Heart left ventricle (tissue), 16 donors: ENCODE measurements at regions not wholly inside any gene's neighbourhood (a gene's known extent, or its start where the extent isn't known, plus 50 kb on each side); places are given as distances from the start of the nearest gene placed in this dataset.
A peak's percentile ranks its signal among the peaks of the same experiment; 100 is the strongest.
"Not testable (repeated sequence)": the region's sequence is repeated elsewhere in the genome, so short reads cannot be mapped to it uniquely, and the experiment has no call there.

ENCODE experiments used
- ATAC-seq, 4 donors: fragments of 200-7000 bp; cut with Tn5 transposase; one replicate each; pipeline ENCODE4 v1.9.1; 2020 to 2022; ENCODE audit warnings: moderate library complexity in 4 of 4, mild to moderate bottlenecking in 3 of 4, moderate number of reproducible peaks in 1 of 4
- DNase-seq, 5 donors: peaks; one replicate each; pipeline ENCODE4 v3.0.0-alpha.2; 2020
- H3K27ac ChIP-seq, 12 donors: fragments of 200-600 bp; sonication (generic) in 4 of 12; one replicate each; pipeline versions ENCODE4 v1.5.0 to v1.8.0; 2016 to 2022; ENCODE audit warnings: mild to moderate bottlenecking in 2 of 12
- H3K27me3 ChIP-seq, 9 donors: fragments of 200-600 bp; sonication (generic) in 2 of 9; one replicate each; pipeline versions ENCODE4 v1.5.1 to v1.8.0; 2016 to 2022; ENCODE audit warnings: mild to moderate bottlenecking in 3 of 9
- H3K36me3 ChIP-seq, 9 donors: fragments of 200-600 bp; sonication (generic) in 2 of 9; one replicate each; pipeline versions ENCODE4 v1.5.0 to v1.8.0; 2018 to 2022; ENCODE audit warnings: mild to moderate bottlenecking in 2 of 9
- H3K4me1 ChIP-seq, 12 donors: fragments of 200-600 bp; sonication (generic) in 4 of 12; one replicate each; pipeline versions ENCODE4 v1.5.0 to v1.8.0; 2016 to 2022; ENCODE audit warnings: mild to moderate bottlenecking in 3 of 12
- H3K4me3 ChIP-seq, 12 donors: fragments of 200-600 bp; sonication (generic) in 4 of 12; one replicate each; pipeline versions ENCODE4 v1.5.0 to v1.8.0; 2017 to 2022; ENCODE audit warnings: mild to moderate bottlenecking in 9 of 12, moderate library complexity in 4 of 12
- H3K9me3 ChIP-seq, 12 donors: fragments of 200-600 bp; sonication (generic) in 4 of 12; one replicate each; pipeline versions ENCODE4 v1.5.0 to v1.8.0; 2016 to 2022; ENCODE audit warnings: mild to moderate bottlenecking in 1 of 12
- POLR2A ChIP-seq, 2 donors: fragments of 450-650 bp; IDR thresholded peaks; one replicate each; pipeline ENCODE4 v1.6.1; 2017; ENCODE audit warnings: antibody characterized with exemption in 2 of 2, mild to moderate bottlenecking in 2 of 2, moderate library complexity in 2 of 2
- WGBS, 4 donors: extraction: QIAGEN DNeasy Blood & Tissue Kit in 2 of 4; methylation state at CpG; one replicate each; pipeline versions ENCODE4 v1.1.5 to v1.1.7; 2013 to 2018; 5-methylcytosine and 5-hydroxymethylcytosine counted together
- intact Hi-C, 10 donors: fragments of 100-400 bp; cut with DNase I; formaldehyde crosslinking; loops; one replicate each; pipeline versions ENCODE4 v1.11.1 to v1.14.2; 2022
- TF ChIP-seq, protein P1 (sequence below), 12 donors: fragments of 200-600 bp; sonication (generic) in 4 of 12; IDR thresholded peaks; one replicate each; pipeline versions ENCODE4 v1.5.0 to v1.8.0; 2018 to 2022; ENCODE audit warnings: antibody characterized with exemption in 12 of 12, mild to moderate bottlenecking in 5 of 12
- donor health status: ischemic (EF 13 %, LVEDD 7.1; RV severe dilation, severe dysfunction).
- donor health status: healthy with polysubstance abuse.
- donor health status: DM: no; HTN: yes; CAD: no.
- donor health status: DM: no; HTN: no; CAD: no.
- donor health status: ischemic (EF 25% LVEDD 6.9; RV normal size, moderate dysfunction).
- donor health status: ischemic (EF 25% LVEDD 5.7; RV mildly dilated, moderate dysfunction).
- donor health status: healthy.
- donor health status: DM: yes; HTN: yes; CAD: no.
- donor health status: ischemic (EF 35%, LVEDD 5.7; RV mildly dilated, moderate dysfunction).
- donor health status: nonischemic (EF 11% LVEDD 7.7; RV severe dilation, severe dysfunction).
- donor health status: DM: yes; HTN: yes; CAD: no.
- donor health status: PGD.
- donor health status: ischemic (EF 29% LVEDD 5.4; RV normal size, mild dysfunction).
- donor health status: nonischemic (EF 23%, LVEDD 6.1; RV moderate dilation, normal function).

DNA sequence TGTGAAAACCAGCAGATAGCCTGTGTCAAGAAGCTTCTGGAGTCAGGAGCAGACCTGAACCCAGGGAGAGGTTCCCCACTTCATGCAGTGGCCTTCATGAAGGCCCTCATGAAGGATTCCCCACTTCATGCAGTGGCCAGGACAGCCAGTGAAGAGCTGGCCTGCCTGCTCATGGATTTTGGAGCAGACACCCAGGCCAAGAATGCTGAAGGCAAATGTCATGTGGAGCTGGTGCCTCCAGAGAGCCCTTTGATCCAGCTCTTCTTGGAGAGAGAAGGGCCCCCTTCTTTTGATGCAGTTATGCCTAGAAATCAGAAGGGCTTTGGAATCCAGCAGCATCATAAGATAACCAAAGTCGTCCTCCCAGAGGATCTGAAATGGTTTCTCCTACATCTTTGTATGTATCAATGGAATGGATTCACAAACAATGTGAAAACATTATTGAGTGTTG is 103.9 kb upstream of the CHD2 start:
- H3K36me3 ChIP-seq, result no peaks in the 10 kb centered on the region
- no peak overlapping the region for H3K27ac ChIP-seq
- H3K27me3 ChIP-seq, result no peaks in the 10 kb centered on the region
- peaks cover 0 to 9% (median 3%) of the 10 kb centered on the region in 12 donors for H3K4me1 ChIP-seq
- DNase-seq (no peak), ATAC-seq (no peak)
- peaks cover 0 to 4% (median 0%) of the 10 kb centered on the region in 12 donors for H3K9me3 ChIP-seq
- H3K4me3 ChIP-seq, result no peak overlapping the region
- WGBS, 4 donors, result 44 to 73% (median 60%) methylated on average over 1 of the region's 1 CpG
- TF ChIP-seq, protein P1, sequence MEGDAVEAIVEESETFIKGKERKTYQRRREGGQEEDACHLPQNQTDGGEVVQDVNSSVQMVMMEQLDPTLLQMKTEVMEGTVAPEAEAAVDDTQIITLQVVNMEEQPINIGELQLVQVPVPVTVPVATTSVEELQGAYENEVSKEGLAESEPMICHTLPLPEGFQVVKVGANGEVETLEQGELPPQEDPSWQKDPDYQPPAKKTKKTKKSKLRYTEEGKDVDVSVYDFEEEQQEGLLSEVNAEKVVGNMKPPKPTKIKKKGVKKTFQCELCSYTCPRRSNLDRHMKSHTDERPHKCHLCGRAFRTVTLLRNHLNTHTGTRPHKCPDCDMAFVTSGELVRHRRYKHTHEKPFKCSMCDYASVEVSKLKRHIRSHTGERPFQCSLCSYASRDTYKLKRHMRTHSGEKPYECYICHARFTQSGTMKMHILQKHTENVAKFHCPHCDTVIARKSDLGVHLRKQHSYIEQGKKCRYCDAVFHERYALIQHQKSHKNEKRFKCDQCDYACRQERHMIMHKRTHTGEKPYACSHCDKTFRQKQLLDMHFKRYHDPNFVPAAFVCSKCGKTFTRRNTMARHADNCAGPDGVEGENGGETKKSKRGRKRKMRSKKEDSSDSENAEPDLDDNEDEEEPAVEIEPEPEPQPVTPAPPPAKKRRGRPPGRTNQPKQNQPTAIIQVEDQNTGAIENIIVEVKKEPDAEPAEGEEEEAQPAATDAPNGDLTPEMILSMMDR (IDR thresholded peaks at IDR 0.05), result no peak
- TF ChIP-seq POLR2A (IDR thresholded peaks at IDR 0.05), result no peak
- intact Hi-C loops, result loop anchor here in 7 of 10 donors (5.0 to 10.0 kb wide), 8 partner anchors 126 to 1329 kb away; no protein-coding TSS in a partner anchor

DNA sequence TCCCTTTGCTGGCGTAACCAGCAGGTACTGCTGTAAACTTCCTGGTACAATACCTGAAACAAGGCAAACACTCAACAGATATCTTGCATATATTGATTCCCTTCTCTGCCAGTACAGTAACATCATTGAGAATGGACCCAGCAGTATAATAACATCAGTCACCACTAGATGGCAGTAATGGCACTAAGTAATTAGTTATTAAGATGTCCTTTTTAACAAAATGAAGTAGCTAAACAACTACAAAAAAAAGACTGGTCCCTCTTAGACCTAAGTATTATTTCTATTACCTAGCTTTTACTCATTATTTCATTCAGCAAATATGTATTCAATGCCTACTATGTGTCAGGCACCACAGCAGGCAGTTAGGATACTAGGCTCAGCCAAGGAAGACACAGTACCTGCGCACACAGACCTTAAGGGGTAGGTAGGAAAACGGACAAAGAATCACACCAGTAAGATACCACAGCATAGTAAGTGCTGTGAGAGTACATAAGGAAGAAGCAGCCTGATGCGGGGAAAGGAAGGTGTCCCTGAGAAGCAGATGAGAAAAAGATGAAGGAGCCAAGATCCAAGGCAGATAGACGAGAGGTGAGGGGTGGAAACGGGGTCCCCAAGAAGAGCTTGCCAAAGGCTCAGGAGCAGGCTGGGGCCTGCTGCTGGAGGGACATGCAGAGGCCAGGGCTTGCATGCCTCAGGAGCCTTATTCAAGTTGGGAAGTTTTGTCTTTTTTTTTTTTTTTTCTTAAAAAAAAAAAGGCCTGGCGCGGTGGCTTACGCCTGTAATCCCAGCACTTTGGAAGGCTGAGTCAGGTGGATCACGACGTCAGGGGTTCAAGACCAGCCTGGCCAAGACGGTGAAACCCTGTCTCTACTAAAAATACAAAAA is 102.7 kb upstream of the CHD2 start:
- 72 to 80% (median 75%) methylated on average over 12 of the region's 12 CpGs for WGBS, 4 donors
- no peaks in the 10 kb centered on the region for H3K27me3 ChIP-seq
- peaks cover 0 to 4% (median 0%) of the 10 kb centered on the region in 12 donors for H3K9me3 ChIP-seq
- no peaks in the 10 kb centered on the region for H3K36me3 ChIP-seq
- H3K27ac ChIP-seq, result peak overlapping the region in 5 of 12 donors; percentile 4 to 40 (median 35)
- intact Hi-C loops, result loop anchor here in 8 of 10 donors (1.0 to 10.0 kb wide), 9 partner anchors 121 to 1327 kb away; no protein-coding TSS in a partner anchor
- ATAC-seq, result peak in 3 of 4 donors; percentile 60 to 71 (median 62)
- no peak for DNase-seq
- H3K4me3 ChIP-seq, result no peak overlapping the region
- H3K4me1 ChIP-seq, result peaks cover 0 to 18% (median 6%) of the 10 kb centered on the region in 12 donors
- TF ChIP-seq POLR2A (IDR thresholded peaks at IDR 0.05), result no peak
- TF ChIP-seq, protein P1 (IDR thresholded peaks at IDR 0.05), result peak; percentile 71 to 87 (median 78)

DNA sequence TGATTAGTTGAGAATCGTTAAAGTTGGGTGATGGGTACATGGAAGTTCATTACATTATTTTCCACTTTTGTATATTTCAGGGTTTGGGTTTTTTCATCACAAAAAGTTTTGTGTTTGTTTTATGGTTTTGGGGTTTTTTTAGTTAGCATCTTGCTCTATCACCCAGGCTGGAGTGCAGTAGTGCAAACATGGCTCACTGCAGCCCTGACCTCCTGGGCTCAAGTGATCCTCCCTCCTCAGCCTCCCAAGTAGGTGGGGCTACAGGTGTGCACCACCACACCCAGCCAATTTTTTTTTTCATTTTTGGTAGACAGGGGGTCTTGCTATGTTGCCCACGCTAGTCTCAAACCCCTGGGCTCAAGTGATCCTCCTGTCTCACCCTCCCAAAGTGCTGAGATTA is 100.1 kb upstream of the CHD2 start:
- H3K27ac ChIP-seq, result no peak overlapping the region

DNA sequence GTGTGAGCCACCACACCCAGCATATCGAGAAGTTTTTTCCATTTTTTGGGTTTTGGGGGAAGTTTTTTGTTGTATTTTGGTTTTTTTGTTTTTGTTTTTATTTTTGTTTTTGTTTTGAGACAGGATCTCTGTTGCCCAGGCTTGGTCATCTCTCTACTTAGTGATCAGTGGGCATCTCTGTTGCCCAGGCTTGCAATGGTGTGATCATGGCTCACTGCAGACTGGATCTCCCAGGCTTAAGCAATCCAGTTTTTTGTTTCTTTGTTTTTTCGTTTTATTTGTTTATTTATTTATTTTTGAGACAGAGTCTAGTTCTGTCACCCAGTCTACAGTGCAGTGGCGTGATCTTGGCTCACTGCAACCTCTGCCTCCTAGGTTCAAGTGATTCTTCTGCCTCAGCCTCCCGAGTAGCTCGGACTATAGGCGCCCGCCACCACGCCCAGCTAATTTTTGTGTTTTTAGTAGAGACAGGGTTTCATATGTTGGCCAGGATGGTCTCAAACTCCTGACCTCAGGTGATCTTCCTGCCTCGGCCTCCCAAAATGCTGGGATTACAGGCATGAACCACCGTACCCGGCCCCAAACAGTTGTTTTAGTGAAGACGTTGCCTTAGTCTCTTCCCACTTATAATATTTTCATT is 99.6 kb upstream of the CHD2 start:
- ATAC-seq, H3K27me3 ChIP-seq, H3K9me3 ChIP-seq, DNase-seq, H3K4me3 ChIP-seq, H3K36me3 ChIP-seq, H3K27ac ChIP-seq: not testable (repeated sequence)
- WGBS, 4 donors, result 93 to 97% (median 96%) methylated on average over 12 of the region's 12 CpGs
- peaks cover 0 to 49% (median 14%) of the 10 kb centered on the region in 12 donors for H3K4me1 ChIP-seq
- intact Hi-C loops, result loop anchor here in 1 of 10 donors (10.0 kb wide), 1 partner anchor 194 kb away; no protein-coding TSS in a partner anchor

More for the DNA sequence above, 100.1 kb upstream of the CHD2 start:
- no peak overlapping the region for H3K4me3 ChIP-seq
- 98 to 99% (median 98%) methylated on average over 2 of the region's 2 CpGs for WGBS, 4 donors
- peaks cover 0 to 44% (median 14%) of the 10 kb centered on the region in 12 donors for H3K4me1 ChIP-seq
- intact Hi-C loops, result loop anchor here in 1 of 10 donors (10.0 kb wide), 1 partner anchor 195 kb away; no protein-coding TSS in a partner anchor
- TF ChIP-seq, protein P1 (IDR thresholded peaks at IDR 0.05), result no peak
- TF ChIP-seq POLR2A (IDR thresholded peaks at IDR 0.05), result no peak
- no peak for DNase-seq
- ATAC-seq, result no peak
- H3K27me3 ChIP-seq, result no peaks in the 10 kb centered on the region
- peaks cover 0 to 4% (median 0%) of the 10 kb centered on the region in 12 donors for H3K9me3 ChIP-seq
- H3K36me3 ChIP-seq, result no peaks in the 10 kb centered on the region

DNA sequence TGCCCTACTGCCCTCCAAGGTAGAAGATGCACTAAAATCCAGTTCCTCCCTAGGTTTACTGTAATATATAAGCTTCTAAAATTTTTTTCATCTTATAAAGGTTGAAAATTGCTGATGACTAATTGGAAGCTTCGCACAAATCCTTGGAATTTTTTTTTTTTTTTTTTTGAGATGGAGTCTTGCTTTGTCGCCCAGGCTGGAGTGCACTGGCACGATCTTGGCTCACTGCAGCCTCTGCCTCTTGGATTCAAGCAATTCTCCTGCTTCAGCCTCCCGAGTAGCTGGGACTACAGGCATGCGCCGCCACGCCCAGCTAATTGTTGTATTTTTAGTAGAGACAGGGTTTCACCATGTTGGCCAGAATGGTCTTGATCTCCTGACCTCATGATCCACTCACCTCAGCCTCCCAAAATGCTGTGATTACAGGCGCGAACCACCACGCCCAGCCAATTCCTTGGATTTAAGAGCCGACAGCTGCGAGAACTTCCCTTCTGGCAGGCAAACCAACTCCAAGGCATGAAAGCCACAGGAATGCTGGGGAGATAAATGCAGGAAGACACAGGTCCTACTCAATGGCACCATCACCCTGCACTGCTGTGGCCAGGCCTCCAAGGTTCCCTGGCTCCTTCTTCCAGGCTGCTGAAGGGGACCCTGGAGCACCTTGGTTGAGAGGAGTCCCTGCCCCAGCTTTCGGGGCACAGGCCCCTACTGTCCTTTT is 98.9 kb upstream of the CHD2 start:
- peaks cover 0 to 55% (median 14%) of the 10 kb centered on the region in 12 donors for H3K4me1 ChIP-seq
- not testable (repeated sequence) for H3K4me3 ChIP-seq, H3K9me3 ChIP-seq, H3K27me3 ChIP-seq, H3K36me3 ChIP-seq
- H3K27ac ChIP-seq, result peak overlapping the region in 11 of 12 donors; percentile 26 to 98 (median 71)
- peak in 3 of 4 donors; percentile 2 to 5 (median 5) for ATAC-seq
- intact Hi-C loops, result loop anchor here in 1 of 10 donors (10.0 kb wide), 1 partner anchor 194 kb away; no protein-coding TSS in a partner anchor
- WGBS, 4 donors, result 88 to 93% (median 91%) methylated on average over 13 of the region's 13 CpGs
- peak in 1 of 5 donors; percentile 59 for DNase-seq
